Small intestine (tissue), 7 donors: ENCODE measurements at regions not wholly inside any gene's neighbourhood (a gene's known extent, or its start where the extent isn't known, plus 50 kb on each side); places are given as distances from the start of the nearest gene placed in this dataset.
"Not testable (repeated sequence)": the region's sequence is repeated elsewhere in the genome, so short reads cannot be mapped to it uniquely, and the experiment has no call there.

Experiments used
- DNase-seq, 2 donors: peaks; one replicate each; pipeline versions ENCODE4 v3.0.0 to v3.0.0-alpha.2; 2013
- FAIRE-seq: peaks from 2 replicates; lab custom pipeline; 2012; peaks lifted over from hg19 to GRCh38; lab: Jason Lieb, UNC
- H3K27ac ChIP-seq, 3 donors: one replicate each; pipeline ENCODE4 v1.5.1; 2013; ENCODE audit warnings: low read length in 2 of 3, mild to moderate bottlenecking in 2 of 3, control low read depth in 1 of 3, inconsistent platforms in 1 of 3, low read depth in 1 of 3, moderate library complexity in 1 of 3
- H3K27me3 ChIP-seq, 3 donors: one replicate each; pipeline ENCODE4 v1.6.1; 2013; ENCODE audit warnings: low read length in 3 of 3, inconsistent platforms in 1 of 3; ENCODE audit not compliant: control insufficient read depth in 3 of 3, insufficient read depth in 3 of 3
- H3K36me3 ChIP-seq, 3 donors: one replicate each; pipeline ENCODE4 v1.6.1; 2013; ENCODE audit warnings: low read length in 3 of 3, inconsistent platforms in 1 of 3, low read depth in 1 of 3, mild to moderate bottlenecking in 1 of 3, moderate library complexity in 1 of 3; ENCODE audit not compliant: control insufficient read depth in 3 of 3, insufficient read depth in 2 of 3
- H3K4me1 ChIP-seq, 3 donors: one replicate each; pipeline ENCODE4 v1.6.1; 2013; ENCODE audit warnings: low read length in 2 of 3, inconsistent platforms in 1 of 3, low read depth in 1 of 3, mild to moderate bottlenecking in 1 of 3, moderate library complexity in 1 of 3; ENCODE audit not compliant: control insufficient read depth in 3 of 3, insufficient read depth in 2 of 3
- H3K4me3 ChIP-seq, 3 donors: one replicate each; pipeline ENCODE4 v1.5.1; 2013; ENCODE audit warnings: low read length in 3 of 3, control low read depth in 1 of 3, inconsistent platforms in 1 of 3, low read depth in 1 of 3, mild to moderate bottlenecking in 1 of 3, moderate library complexity in 1 of 3
- H3K9me3 ChIP-seq, 2 donors: one replicate each; pipeline ENCODE4 v1.6.1; 2013; ENCODE audit warnings: low read depth in 1 of 2, low read length in 1 of 2; ENCODE audit not compliant: control insufficient read depth in 2 of 2, insufficient read depth in 1 of 2
- WGBS, 3 donors: extraction: QIAGEN DNeasy Blood & Tissue Kit; methylation state at CpG; one replicate each; pipeline ENCODE4 v1.1.7; 2013; 5-methylcytosine and 5-hydroxymethylcytosine counted together
- donor health status: healthy with polysubstance abuse.
- donor health status: control.
- donor health status: control.
- donor health status: Bipolar disorder and iron deficiency.
- donor health status: healthy.

DNA sequence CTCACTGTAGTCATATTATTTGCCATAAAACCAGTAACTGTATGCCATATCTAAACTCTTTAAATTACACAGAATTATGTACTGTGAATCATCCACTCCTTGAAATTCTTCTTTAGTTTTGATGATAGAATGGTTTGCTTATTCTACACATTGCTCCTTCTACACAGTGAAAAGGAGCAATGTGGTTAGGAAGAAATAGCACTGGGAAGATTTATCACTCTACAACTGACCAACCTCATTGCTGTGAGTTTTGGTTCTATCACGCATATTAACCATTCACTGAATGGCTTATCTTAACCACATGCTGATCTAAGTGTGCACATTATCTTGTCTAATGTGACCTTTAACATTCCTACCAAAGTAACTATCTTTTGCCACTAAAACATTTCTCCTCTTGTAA lies 415.7 kb upstream of the NDST4 start:
- Histone ChIP-seq H3K4me1 (no peaks in the 10 kb centered on the region), H3K27me3 (no peaks in the 10 kb centered on the region), H3K4me3 (no peak overlapping the region), H3K36me3 (no peaks in the 10 kb centered on the region), H3K27ac (no peak overlapping the region), H3K9me3 (no peaks in the 10 kb centered on the region)
- FAIRE-seq = no peak
- WGBS, 3 donors = 29 to 50% (median 42%) methylated on average over 1 of the region's 1 CpG
- no peak for DNase-seq

DNA sequence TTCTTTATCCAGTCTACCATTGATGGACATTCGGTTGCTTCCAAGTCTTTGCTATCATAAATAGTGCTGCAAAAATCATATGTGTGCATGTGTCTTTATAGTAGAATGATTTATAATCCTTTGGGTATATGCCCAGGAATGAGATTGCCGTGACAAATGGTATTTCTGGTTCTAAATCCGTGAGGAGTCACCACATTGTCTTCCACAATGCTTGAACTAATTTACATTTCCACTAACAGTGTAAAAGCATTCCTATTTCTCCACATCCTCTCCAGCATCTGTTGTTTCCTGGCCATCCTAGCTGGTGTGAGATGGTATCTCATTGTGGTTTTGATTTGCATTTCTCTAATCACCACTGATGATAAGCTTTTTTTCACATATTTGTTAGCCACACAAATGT lies 406.1 kb upstream of the NDST4 start:
- not testable (repeated sequence) for H3K36me3 ChIP-seq, FAIRE-seq, H3K27me3 ChIP-seq, H3K27ac ChIP-seq, H3K4me1 ChIP-seq, H3K4me3 ChIP-seq, DNase-seq, H3K9me3 ChIP-seq
- WGBS, 3 donors = 64 to 77% (median 75%) methylated on average over 3 of the region's 3 CpGs

DNA sequence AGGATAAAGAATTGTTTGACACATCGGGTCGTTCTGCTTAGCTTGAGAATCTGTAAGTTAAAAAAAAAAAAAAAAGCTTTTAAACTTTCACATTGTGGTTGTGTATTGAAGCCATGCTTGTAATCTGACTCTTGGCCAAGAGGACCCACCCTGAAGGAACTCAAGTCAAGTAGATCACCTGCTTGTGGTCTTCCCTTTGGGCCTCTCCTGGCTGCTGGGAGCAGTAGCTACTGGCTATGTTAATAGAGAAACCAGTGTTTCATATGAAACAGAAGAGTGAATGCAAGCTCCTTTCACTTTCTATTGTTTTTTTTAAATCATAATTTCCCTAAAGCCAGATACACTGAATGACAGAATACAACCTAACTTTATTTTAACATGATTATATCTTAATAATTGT lies 402.4 kb upstream of the NDST4 start:
- FAIRE-seq = no peak
- no peak for DNase-seq
- Histone ChIP-seq H3K36me3 (no peaks in the 10 kb centered on the region), H3K4me1 (no peaks in the 10 kb centered on the region), H3K4me3 (no peak overlapping the region), H3K9me3 (no peaks in the 10 kb centered on the region), H3K27me3 (no peaks in the 10 kb centered on the region), H3K27ac (no peak overlapping the region)
- WGBS, 3 donors = 22 to 42% (median 37%) methylated on average over 2 of the region's 2 CpGs

DNA sequence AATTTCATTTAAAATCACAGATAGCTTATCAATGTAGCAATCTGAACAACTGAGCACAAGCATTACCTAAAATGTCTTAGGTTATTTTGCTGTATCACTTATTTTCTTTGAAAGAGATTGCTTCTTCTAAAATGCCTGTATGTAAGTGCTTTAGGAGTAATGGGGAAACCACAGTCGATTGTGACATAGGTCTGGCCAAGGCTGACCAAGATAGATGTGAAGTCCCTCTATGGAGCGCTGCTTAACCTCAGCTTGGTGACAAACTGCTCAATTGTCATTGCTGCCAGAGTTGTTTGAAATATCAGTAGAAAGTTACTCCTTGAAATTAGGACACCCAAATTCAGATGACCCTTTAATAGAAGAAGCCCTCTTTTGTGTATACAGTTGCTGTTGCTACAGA lies 401.9 kb upstream of the NDST4 start:
- Histone ChIP-seq H3K27me3 (no peaks in the 10 kb centered on the region), H3K4me1 (no peaks in the 10 kb centered on the region), H3K36me3 (no peaks in the 10 kb centered on the region), H3K27ac (no peak overlapping the region), H3K4me3 (no peak overlapping the region), H3K9me3 (no peaks in the 10 kb centered on the region)
- no peak for DNase-seq
- WGBS, 3 donors = 81 to 83% (median 82%) methylated on average over 2 of the region's 2 CpGs
- FAIRE-seq = no peak

DNA sequence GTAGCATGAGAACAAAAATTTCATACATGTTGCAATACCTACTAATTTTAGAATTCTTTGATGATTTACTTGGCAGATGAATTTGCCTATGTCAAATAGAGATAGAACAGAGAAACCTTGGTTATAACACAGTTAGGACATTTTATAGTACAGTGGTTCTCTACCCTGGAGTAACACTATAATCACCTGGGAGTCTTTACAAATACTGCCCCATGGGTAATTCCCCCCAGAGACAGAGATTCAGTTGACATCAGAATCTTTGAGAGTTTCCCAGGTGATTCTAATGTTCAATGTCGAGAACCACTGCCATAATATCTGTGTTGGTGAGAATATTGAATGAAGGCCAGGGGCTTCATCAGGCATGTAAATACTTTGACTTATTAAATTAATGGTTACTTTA lies 401.3 kb upstream of the NDST4 start:
- FAIRE-seq (no peak), DNase-seq (no peak)
- WGBS, 3 donors = 64 to 83% (median 76%) methylated on average over 1 of the region's 1 CpG
- no peaks in the 10 kb centered on the region for H3K36me3 ChIP-seq
- H3K27me3 ChIP-seq = no peaks in the 10 kb centered on the region
- no peaks in the 10 kb centered on the region for H3K9me3 ChIP-seq
- no peak overlapping the region for H3K27ac ChIP-seq
- H3K4me1 ChIP-seq = no peaks in the 10 kb centered on the region
- no peak overlapping the region for H3K4me3 ChIP-seq

DNA sequence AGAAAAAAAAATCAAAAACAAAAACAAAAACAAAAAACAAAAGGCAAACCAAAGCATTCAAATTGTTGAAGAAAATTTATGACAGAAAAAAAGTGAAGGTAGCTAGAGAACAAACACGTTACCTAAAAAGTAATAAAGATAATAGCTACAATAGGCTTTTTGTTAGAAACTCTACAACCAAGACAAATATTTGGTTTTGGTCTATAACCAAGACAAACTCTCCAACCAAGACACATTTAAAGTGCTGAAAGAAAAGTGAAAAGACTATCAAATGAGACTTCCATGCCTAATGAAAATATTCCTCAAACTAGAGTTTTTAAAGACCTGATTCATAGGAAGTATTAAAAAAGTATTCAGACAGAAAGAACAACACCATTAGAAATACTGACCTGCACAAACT lies 391.9 kb upstream of the NDST4 start:
- Histone ChIP-seq H3K9me3 (no peaks in the 10 kb centered on the region), H3K4me3 (no peak overlapping the region), H3K4me1 (no peaks in the 10 kb centered on the region), H3K27ac (no peak overlapping the region), H3K36me3 (no peaks in the 10 kb centered on the region), H3K27me3 (no peaks in the 10 kb centered on the region)
- FAIRE-seq (no peak), DNase-seq (no peak)
- 8 to 34% (median 12%) methylated on average over 1 of the region's 1 CpG for WGBS, 3 donors

DNA sequence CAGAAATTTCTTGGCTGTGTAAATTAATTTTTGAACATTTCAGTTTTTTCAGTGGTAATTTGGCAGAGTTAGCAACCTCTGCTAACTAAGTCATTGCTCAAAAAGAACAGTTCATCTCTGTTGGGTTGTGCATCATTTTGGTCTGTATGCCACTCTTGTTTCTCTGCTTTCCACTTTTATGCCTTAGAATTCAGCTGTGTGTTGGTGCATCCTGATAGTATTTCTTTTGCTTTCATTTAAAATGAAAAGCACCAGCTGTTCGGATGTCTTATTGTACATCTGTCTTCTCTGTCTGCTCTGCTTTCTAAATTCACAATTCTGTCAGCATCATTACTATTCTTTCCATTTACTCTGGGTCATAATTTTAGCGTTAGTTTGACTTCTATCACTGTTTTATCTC lies 388.2 kb upstream of the NDST4 start:
- DNase-seq (no peak), FAIRE-seq (no peak)
- H3K27ac ChIP-seq = no peak overlapping the region
- H3K4me3 ChIP-seq = no peak overlapping the region
- H3K27me3 ChIP-seq = no peaks in the 10 kb centered on the region
- H3K36me3 ChIP-seq = no peaks in the 10 kb centered on the region
- 40 to 51% (median 46%) methylated on average over 2 of the region's 2 CpGs for WGBS, 3 donors
- no peaks in the 10 kb centered on the region for H3K9me3 ChIP-seq
- no peaks in the 10 kb centered on the region for H3K4me1 ChIP-seq

DNA sequence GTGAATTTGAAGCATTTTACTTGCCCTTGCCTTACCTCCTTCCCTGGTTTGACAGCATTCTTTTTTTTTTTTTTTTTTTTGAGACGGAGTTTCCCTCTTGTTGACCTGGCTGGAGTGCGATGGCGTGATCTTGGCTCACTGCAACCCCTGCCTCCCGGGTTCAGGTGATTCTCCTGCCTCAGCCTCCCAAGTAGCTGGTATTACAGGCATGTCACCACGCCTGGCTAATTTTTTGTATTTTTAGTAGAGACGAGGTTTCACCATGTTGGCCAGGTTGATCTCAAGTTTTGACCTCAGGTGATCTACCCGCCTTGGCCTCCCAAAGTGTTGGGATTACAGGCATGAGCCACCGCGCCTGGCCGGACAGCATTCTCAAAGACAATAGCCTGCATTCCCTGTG lies 380.4 kb upstream of the NDST4 start:
- H3K9me3 ChIP-seq, H3K27ac ChIP-seq, H3K4me3 ChIP-seq, H3K27me3 ChIP-seq, FAIRE-seq, DNase-seq, H3K4me1 ChIP-seq, H3K36me3 ChIP-seq: not testable (repeated sequence)
- WGBS, 3 donors = 91 to 94% (median 93%) methylated on average over 10 of the region's 10 CpGs

DNA sequence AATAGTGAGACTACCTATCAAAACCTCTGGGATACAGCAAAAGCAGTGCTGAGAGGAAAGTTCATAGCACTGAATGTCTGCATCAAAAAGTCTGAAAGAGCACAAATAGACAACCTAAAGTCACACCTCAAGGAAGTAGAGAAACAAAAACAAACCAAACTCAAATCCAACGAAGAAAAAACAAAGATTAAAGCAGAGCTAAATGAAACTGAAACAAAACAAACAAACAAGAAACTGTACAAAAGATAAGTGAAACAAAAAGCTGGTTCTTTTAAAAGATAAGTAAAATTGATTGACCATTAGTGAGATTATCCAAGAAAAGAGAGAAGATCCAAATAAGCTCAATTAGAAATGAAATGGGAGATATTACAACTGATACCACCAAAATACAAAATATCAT lies 378.3 kb upstream of the NDST4 start:
- no peaks in the 10 kb centered on the region for H3K27me3 ChIP-seq
- H3K9me3 ChIP-seq = peaks cover 0 to 4% of the 10 kb centered on the region in 2 donors
- H3K4me1 ChIP-seq = no peaks in the 10 kb centered on the region
- WGBS, 3 donors = 5 to 39% (median 29%) methylated on average over 1 of the region's 1 CpG
- FAIRE-seq = no peak
- H3K36me3 ChIP-seq = no peaks in the 10 kb centered on the region
- no peak overlapping the region for H3K27ac ChIP-seq
- H3K4me3 ChIP-seq = no peak overlapping the region
- DNase-seq = no peak
